Stimulated activated CD4-positive, alpha-beta T cell treated with anti-CD3 and anti-CD28 coated beads, Interleukin-2, amount 100 ng/mL, for 48 hours (primary cell): ENCODE measurements at regions not wholly inside any gene's neighbourhood (a gene's known extent, or its start where the extent isn't known, plus 50 kb on each side); places are given as distances from the start of the nearest gene placed in this dataset.

Source experiments
- DNase-seq, 2 donors: peaks; one replicate each; pipeline ENCODE4 v3.0.0-alpha.2; 2020

GRCh38 chr5:124692950-124693349 is 53.5 kb downstream of the ZNF608 start:
- DNase-seq: no peak

- DNase-seq: no peak
Observed at GRCh38 chr5:124692324-124692723, 54.1 kb downstream of the ZNF608 start.

- no peak for DNase-seq
Observed at GRCh38 chr5:124689653-124690052, 56.8 kb downstream of the ZNF608 start.

- DNase-seq: no peak
Observed at GRCh38 chr5:124686239-124687004, 60.0 kb downstream of the ZNF608 start.

- no peak for DNase-seq
Observed at GRCh38 chr5:124685404-124685930, 61.0 kb downstream of the ZNF608 start.

- no peak for DNase-seq
Observed at GRCh38 chr5:124683917-124684555, 62.4 kb downstream of the ZNF608 start.

GRCh38 chr5:124679578-124680199 is 66.8 kb downstream of the ZNF608 start:
- DNase-seq: no peak

GRCh38 chr5:124678922-124679519 is 67.4 kb downstream of the ZNF608 start:
- DNase-seq: no peak

- no peak for DNase-seq
Observed at GRCh38 chr5:124678468-124678867, 68.0 kb downstream of the ZNF608 start.

GRCh38 chr5:124677374-124678351 is 68.8 kb downstream of the ZNF608 start:
- no peak for DNase-seq

- no peak for DNase-seq
Observed at GRCh38 chr5:124675931-124676846, 70.2 kb downstream of the ZNF608 start.

- no peak for DNase-seq
Observed at GRCh38 chr5:124671193-124671592, 75.2 kb downstream of the ZNF608 start.

- no peak for DNase-seq
Observed at GRCh38 chr5:124670722-124671184, 75.7 kb downstream of the ZNF608 start.

- no peak for DNase-seq
Observed at GRCh38 chr5:124669956-124670721, 76.3 kb downstream of the ZNF608 start.

- no peak for DNase-seq
Observed at GRCh38 chr5:124669300-124669648, 77.2 kb downstream of the ZNF608 start.

- DNase-seq: no peak
Observed at GRCh38 chr5:124668353-124669299, 77.8 kb downstream of the ZNF608 start.

- no peak for DNase-seq
Observed at GRCh38 chr5:124665625-124666024, 80.8 kb downstream of the ZNF608 start.

- DNase-seq: no peak
Observed at GRCh38 chr5:124665035-124665434, 81.4 kb downstream of the ZNF608 start.

GRCh38 chr5:124664287-124664686 is 82.2 kb downstream of the ZNF608 start:
- no peak for DNase-seq
